ENCODE measurements at regions not wholly inside any gene's neighbourhood (a gene's known extent, or its start where the extent isn't known, plus 50 kb on each side); places are given as distances from the start of the nearest gene placed in this dataset.

- intact Hi-C loops (cut with DNase I), result no loop called here
- Histone ChIP-seq H3K36me3 (no peaks in the 10 kb centered on the region), H3K27ac (no peak overlapping the region), H3K4me1 (no peaks in the 10 kb centered on the region), H3K27me3 (ENCODE audit: low read depth) (no peaks in the 10 kb centered on the region), H3K9me3 (no peaks in the 10 kb centered on the region), H3K4me3 (no peak overlapping the region)
- no peak for TF ChIP-seq CTCF (IDR thresholded peaks at IDR 0.05)
- no peak for DNase-seq
- ATAC-seq, result no peak
These were observed 551.8 kb upstream of the TYRP1 start for GRCh38 chr9:12141422-12141821.

- Histone ChIP-seq H3K4me3 (no peak overlapping the region), H3K36me3 (no peaks in the 10 kb centered on the region), H3K27ac (no peak overlapping the region), H3K9me3 (no peaks in the 10 kb centered on the region), H3K4me1 (no peaks in the 10 kb centered on the region), H3K27me3 (ENCODE audit: low read depth) (no peaks in the 10 kb centered on the region)
- no peak for TF ChIP-seq CTCF (IDR thresholded peaks at IDR 0.05)
- intact Hi-C loops (cut with DNase I), result no loop called here
- no peak for DNase-seq
- no peak for ATAC-seq
These were observed 537.6 kb upstream of the TYRP1 start for GRCh38 chr9:12155401-12156134.

DNA sequence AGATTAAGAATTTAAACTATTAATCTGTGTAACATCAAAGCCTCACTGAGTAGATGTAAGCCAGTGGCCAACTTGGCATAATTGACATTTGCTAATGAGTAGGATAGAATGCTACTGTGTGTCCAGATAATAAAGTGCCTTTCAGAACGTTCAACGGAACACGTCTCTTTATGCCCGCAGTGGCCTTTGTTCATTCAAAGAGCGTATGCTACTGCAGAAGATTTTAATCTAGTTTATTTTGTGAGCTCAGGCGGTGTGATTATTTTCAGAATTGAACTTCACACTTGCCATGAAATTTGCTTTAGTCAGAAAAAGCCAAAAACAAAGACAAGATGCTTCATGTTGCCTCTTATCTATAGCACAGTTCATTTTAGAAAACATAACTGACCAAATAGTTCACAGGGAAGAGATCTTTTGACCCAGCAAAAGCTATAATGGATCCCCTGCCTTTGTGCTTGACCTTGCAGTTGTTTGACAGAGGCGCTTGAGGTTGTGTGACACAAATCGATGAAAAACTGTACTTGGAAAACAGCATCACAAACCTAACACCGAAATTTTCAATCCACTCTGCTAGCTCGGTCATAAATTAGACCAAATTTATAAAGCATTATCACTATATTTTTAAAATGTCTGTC, 530.9 kb upstream of the TYRP1 start:
- no peaks in the 10 kb centered on the region for H3K4me1 ChIP-seq
- H3K9me3 ChIP-seq, result no peaks in the 10 kb centered on the region
- no peak overlapping the region for H3K27ac ChIP-seq
- TF ChIP-seq CTCF (IDR thresholded peaks at IDR 0.05), result no peak
- no peaks in the 10 kb centered on the region for H3K36me3 ChIP-seq
- no peak for DNase-seq
- no peak for ATAC-seq
- intact Hi-C loops (cut with DNase I), result no loop called here
- no peak overlapping the region for H3K4me3 ChIP-seq
- no peaks in the 10 kb centered on the region for H3K27me3 ChIP-seq (ENCODE audit: low read depth)

DNA sequence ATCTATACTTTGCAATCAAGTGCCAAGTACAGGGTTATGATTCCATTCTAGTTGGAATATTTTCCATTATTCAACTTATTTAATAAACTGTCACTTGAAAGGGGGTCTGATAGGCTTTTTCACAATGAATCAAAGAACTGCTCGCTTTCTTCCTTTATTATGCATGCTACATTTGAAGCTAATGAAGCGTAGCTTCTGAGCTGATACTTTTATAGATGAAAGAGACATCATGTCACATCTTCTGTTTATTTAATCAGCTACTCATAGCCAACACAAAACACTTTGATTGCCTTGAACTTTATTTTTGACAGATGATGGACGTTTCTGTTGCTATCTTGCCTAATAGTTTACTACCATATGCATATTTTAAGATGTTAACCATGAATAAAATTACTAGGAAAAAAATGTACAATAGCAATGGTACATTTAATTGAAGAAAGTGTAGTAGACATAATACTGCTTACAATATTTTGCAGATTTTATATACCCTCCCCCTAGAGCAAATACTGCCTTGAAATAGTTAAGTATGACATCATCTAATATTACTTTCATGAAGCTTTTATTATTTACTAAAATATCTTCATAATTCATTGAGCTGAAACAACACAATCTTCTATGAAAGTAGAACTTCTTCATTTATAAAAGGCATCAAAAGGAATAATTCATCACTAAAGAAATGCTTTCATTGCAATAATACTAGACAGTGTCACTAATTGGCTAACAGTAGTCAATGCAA, 529.3 kb upstream of the TYRP1 start:
- Histone ChIP-seq H3K4me1 (no peaks in the 10 kb centered on the region), H3K27me3 (ENCODE audit: low read depth) (no peaks in the 10 kb centered on the region), H3K4me3 (no peak overlapping the region), H3K9me3 (no peaks in the 10 kb centered on the region), H3K27ac (no peak overlapping the region), H3K36me3 (no peaks in the 10 kb centered on the region)
- no peak for DNase-seq
- ATAC-seq, result no peak
- intact Hi-C loops (cut with DNase I), result no loop called here
- TF ChIP-seq CTCF (IDR thresholded peaks at IDR 0.05), result no peak

DNA sequence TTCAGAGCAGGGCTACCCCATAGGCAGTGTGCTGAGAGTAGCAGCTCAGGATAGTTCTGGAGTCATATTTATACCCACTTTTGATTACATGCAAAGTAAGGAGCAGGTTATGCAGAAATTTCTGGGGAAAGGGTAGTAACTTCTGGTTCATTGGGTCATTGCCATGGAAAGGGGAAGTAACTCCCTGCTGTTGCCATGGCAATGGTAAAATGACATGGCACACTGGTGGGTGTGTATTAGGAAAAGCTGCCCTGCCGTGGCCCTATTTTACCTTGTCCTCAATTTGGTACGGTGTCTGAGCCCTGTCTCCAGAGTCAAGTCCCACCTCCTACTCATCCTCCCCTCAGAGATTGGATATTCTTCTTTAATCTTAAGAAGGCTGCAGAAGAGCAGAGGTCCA, 526.7 kb upstream of the TYRP1 start:
- Histone ChIP-seq H3K36me3 (no peaks in the 10 kb centered on the region), H3K4me3 (no peak overlapping the region), H3K4me1 (no peaks in the 10 kb centered on the region), H3K9me3 (no peaks in the 10 kb centered on the region), H3K27me3 (ENCODE audit: low read depth) (no peaks in the 10 kb centered on the region), H3K27ac (no peak overlapping the region)
- peak in 1 of 2 donors; percentile 9 for ATAC-seq
- intact Hi-C loops (cut with DNase I), result no loop called here
- DNase-seq, result no peak
- TF ChIP-seq CTCF (IDR thresholded peaks at IDR 0.05), result no peak
